Head of caudate nucleus (tissue), 42 donors: ENCODE measurements at regions not wholly inside any gene's neighbourhood (a gene's known extent, or its start where the extent isn't known, plus 50 kb on each side); places are given as distances from the start of the nearest gene placed in this dataset.

Source experiments
- DNase-seq, 42 donors: peaks; one replicate each; pipeline versions ENCODE4 v3.0.0 to v3.0.0-alpha.2; 2020 to 2021; ENCODE audit warnings: mixed read lengths in 7 of 42
- intact Hi-C: fragments of 100-400 bp; cut with DNase I; formaldehyde crosslinking; loops from one replicate; pipeline ENCODE4 v1.15.0; 2022

- intact Hi-C loops: no loop called here
- no peak for DNase-seq
These were observed 255.7 kb upstream of the FMN2 start for GRCh38 chr1:239835946-239836440.

DNA sequence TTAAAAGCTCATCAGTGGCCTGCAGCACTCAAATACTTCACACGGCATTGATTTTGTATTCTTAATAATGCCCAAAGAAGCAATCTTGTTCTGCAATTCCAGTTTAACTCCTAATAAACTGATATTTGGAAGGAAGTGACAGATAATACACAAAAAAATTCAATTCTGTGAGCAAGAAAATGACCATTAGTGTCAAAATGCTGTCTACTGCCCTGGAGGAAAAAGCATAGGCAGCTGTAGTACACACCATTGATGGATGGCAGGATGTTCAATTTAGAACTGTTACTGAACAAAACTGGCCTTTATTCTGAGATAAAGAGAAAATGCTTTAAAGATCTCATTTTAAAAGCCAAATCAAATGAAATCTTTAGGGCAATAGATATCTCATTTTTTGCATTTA lies 251.3 kb upstream of the FMN2 start:
- no peak for DNase-seq
- intact Hi-C loops: no loop called here

GRCh38 chr1:239840790-239841189 lies 250.9 kb upstream of the FMN2 start:
- intact Hi-C loops: no loop called here
- no peak for DNase-seq

- no peak for DNase-seq
These were observed 250.1 kb upstream of the FMN2 start for GRCh38 chr1:239841631-239842030.

DNA sequence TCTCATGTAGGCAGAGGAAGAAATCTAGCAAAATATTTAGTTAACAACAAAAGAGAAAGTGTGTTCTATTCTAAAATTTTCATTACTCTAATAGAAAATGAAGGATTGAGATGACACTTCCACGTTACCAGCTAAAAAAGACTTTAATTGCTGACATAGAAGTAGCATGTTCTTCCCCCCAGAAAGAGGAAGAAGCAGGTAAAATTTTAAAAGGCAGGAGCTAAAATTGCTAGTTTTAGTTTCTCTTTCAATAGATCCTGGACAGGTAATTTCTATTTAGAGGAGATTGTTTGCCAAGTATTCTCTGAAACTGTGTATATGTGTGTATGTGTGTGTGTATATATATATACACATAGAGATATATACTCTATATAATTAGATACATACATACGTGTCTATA lies 248.1 kb upstream of the FMN2 start:
- DNase-seq: no peak
- intact Hi-C loops: no loop called here

More at GRCh38 chr1:239841631-239842030, 250.1 kb upstream of the FMN2 start:
- intact Hi-C loops: no loop called here

GRCh38 chr1:239844833-239845232 lies 246.8 kb upstream of the FMN2 start:
- intact Hi-C loops: no loop called here

GRCh38 chr1:239854922-239855321 lies 236.8 kb upstream of the FMN2 start:
- DNase-seq: no peak
- intact Hi-C loops: no loop called here

More at GRCh38 chr1:239844833-239845232, 246.8 kb upstream of the FMN2 start:
- DNase-seq: no peak

GRCh38 chr1:239856067-239856466 lies 235.6 kb upstream of the FMN2 start:
- intact Hi-C loops: no loop called here
- no peak for DNase-seq

- DNase-seq: no peak
- intact Hi-C loops: no loop called here
These were observed 234.8 kb upstream of the FMN2 start for GRCh38 chr1:239856924-239857323.

- intact Hi-C loops: no loop called here
These were observed 233.6 kb upstream of the FMN2 start for GRCh38 chr1:239858057-239858456.

DNA sequence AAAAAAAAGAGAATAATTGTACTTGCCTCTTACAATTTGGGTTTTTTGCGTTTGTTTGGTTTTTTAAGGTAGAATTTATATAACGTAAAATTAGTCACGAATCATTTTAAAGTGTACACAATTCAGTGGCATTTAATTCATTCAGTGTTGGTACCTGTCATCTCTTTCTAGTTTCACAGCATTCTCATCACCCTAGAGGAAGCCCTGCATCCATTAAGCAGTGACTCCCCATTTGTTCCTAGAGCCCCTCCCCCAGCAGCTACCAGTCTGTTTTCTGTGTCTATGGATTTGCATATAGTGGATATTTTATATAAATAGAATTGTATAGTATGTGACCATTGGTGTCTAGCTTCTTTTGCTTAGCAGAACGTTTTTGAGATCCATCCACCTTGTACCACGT lies 233.2 kb upstream of the FMN2 start:
- intact Hi-C loops: no loop called here
- no peak for DNase-seq

More at GRCh38 chr1:239858057-239858456, 233.6 kb upstream of the FMN2 start:
- DNase-seq: peak in 5 of 42 donors; percentile 16 to 59 (median 26)

GRCh38 chr1:239861985-239862384 lies 229.7 kb upstream of the FMN2 start:
- no peak for DNase-seq
- intact Hi-C loops: no loop called here

DNA sequence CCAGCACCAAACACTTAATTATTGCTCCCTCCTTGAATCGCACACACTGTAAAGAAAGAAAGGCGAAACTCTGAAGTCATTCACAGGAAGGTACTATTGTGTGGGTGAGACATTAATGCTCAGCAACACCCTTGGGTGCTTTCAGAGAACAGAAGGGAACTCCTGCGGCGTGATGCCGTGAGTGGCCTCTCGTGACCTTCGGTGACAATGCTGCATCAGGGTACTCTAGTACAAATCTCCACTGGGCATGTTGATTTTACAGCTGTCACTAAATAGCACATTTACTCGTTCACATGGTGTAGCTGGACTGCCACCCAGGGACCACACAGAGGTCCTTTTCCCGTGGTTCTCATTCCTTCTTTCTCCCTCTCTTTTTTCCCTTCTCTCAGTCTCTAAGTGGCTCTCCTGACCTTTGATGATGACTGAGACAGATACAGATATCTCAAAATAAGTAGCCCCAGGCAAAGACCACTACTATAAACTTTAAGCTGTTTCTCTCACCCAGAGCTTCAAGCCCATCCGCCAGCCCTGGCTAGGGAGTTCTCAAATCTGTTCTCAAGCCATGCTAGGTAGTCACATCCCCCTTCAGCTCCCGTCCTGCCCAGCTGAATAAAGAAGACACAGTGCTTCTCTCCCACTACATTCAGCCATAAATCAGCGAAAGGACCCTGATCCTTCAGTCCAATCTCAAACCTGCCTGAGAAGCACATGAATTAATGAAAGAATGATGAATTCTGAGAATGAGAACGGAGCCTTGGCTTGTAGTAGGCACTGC lies 223.4 kb upstream of the FMN2 start:
- peak in 3 of 42 donors; percentile 2 to 22 (median 18) for DNase-seq
- intact Hi-C loops: no loop called here

GRCh38 chr1:239870194-239870593 lies 221.5 kb upstream of the FMN2 start:
- no peak for DNase-seq
- intact Hi-C loops: no loop called here

DNA sequence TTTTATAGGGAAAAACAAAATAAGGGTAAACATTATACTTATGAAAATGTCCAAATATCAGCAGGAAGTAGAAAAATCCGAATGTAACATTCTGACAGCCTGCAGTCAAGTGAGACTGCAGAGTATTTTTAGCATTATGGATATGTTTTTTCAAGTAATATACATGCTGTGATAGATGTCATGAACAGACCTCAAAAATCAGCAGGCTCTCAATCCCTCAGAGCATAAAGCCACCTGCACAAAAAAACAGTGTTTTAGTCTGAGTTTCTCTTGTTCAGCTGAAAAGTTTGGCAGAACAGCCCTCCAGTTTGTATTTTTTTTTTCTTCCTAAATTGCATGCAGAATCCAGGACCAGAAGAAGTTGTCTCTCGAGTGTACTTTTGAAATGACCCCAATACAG lies 219.1 kb upstream of the FMN2 start:
- intact Hi-C loops: no loop called here
- DNase-seq: no peak

DNA sequence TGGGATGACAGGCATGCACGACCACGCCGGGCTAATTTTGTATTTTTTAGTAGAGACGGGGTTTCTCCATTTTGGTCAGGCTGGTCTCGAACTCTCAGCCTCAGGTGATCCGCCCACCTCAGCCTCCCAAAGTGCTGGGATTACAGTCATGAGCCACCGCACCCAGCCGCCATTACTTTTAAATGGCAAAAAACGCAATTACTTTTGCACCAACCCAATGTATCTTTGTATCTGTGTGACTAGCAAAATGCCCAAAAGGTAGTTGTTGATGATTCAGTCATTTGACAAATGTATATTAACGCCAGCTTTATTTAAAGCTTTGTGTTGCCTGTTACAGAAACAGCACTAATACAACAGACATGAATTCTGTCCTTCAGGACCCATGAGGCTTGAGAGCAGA lies 216.9 kb upstream of the FMN2 start:
- intact Hi-C loops: no loop called here
- no peak for DNase-seq

GRCh38 chr1:239879321-239880170 lies 212.1 kb upstream of the FMN2 start:
- intact Hi-C loops: no loop called here
- no peak for DNase-seq

GRCh38 chr1:239882967-239883366 lies 208.7 kb upstream of the FMN2 start:
- intact Hi-C loops: no loop called here
- no peak for DNase-seq

GRCh38 chr1:239884796-239885195 lies 206.9 kb upstream of the FMN2 start:
- intact Hi-C loops: no loop called here

GRCh38 chr1:239886266-239886665 lies 205.4 kb upstream of the FMN2 start:
- intact Hi-C loops: no loop called here
- no peak for DNase-seq

More at GRCh38 chr1:239884796-239885195, 206.9 kb upstream of the FMN2 start:
- DNase-seq: peak in 1 of 42 donors; percentile 45
